Glutamatergic neuron (in vitro differentiated cells): ENCODE measurements at regions not wholly inside any gene's neighbourhood (a gene's known extent, or its start where the extent isn't known, plus 50 kb on each side); places are given as distances from the start of the nearest gene placed in this dataset.

Experiments used
- DNase-seq: peaks from one replicate; pipeline ENCODE4 v3.0.0; 2022
- H3K27ac Mint-ChIP-seq: one replicate; pipeline ENCODE4 v1.8.0; 2020; ENCODE audit warnings: mild to moderate bottlenecking, mixed read lengths, inconsistent platforms; ENCODE audit not compliant: unreplicated experiment
- H3K27me3 Mint-ChIP-seq: one replicate; pipeline ENCODE4 v1.8.0; 2020; ENCODE audit warnings: mild to moderate bottlenecking, moderate library complexity, mixed read lengths, inconsistent platforms; ENCODE audit not compliant: unreplicated experiment
- H3K36me3 Mint-ChIP-seq: one replicate; pipeline ENCODE4 v1.8.0; 2020; ENCODE audit warnings: mild to moderate bottlenecking, mixed read lengths, inconsistent platforms; ENCODE audit not compliant: unreplicated experiment
- H3K4me1 Mint-ChIP-seq: one replicate; pipeline ENCODE4 v1.8.0; 2020; ENCODE audit warnings: mild to moderate bottlenecking, low read depth, mixed read lengths, inconsistent platforms; ENCODE audit not compliant: unreplicated experiment
- H3K4me3 Mint-ChIP-seq: one replicate; pipeline ENCODE4 v1.8.0; 2020; ENCODE audit warnings: mild to moderate bottlenecking, mixed read lengths, inconsistent platforms; ENCODE audit not compliant: unreplicated experiment
- H3K9me3 Mint-ChIP-seq: one replicate; pipeline ENCODE4 v1.8.0; 2020; ENCODE audit warnings: mild to moderate bottlenecking, moderate library complexity, mixed read lengths, inconsistent platforms; ENCODE audit not compliant: unreplicated experiment
- TF ChIP-seq, protein P1 (sequence below): fragments of 200-600 bp; sonication (generic); IDR thresholded peaks from one replicate; pipeline ENCODE4 v1.5.0; 2021; ENCODE audit not compliant: partially characterized antibody, unreplicated experiment

DNA sequence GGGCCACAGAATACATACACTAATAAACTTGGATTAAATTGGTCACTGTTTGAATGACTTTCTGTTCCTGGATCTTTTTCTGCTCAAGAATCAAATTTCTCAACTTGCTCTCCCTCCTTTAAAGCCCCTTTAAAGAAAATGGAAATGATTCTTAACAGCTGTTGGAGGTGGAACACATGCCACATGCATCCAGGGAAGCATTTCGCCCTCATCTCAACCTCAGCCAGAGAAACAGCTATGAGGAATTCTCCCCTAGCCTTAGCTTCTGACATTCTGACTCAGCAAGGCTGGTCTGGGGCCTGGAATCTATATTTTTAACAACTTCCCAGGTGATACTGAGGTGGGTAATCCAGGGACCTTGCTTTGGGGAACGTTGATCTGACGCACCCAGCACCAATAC is 263.4 kb upstream of the ECI2 start:
- H3K36me3 Mint-ChIP-seq, result no peaks in the 10 kb centered on the region
- H3K27me3 Mint-ChIP-seq, result no peaks in the 10 kb centered on the region
- TF ChIP-seq, protein P1, sequence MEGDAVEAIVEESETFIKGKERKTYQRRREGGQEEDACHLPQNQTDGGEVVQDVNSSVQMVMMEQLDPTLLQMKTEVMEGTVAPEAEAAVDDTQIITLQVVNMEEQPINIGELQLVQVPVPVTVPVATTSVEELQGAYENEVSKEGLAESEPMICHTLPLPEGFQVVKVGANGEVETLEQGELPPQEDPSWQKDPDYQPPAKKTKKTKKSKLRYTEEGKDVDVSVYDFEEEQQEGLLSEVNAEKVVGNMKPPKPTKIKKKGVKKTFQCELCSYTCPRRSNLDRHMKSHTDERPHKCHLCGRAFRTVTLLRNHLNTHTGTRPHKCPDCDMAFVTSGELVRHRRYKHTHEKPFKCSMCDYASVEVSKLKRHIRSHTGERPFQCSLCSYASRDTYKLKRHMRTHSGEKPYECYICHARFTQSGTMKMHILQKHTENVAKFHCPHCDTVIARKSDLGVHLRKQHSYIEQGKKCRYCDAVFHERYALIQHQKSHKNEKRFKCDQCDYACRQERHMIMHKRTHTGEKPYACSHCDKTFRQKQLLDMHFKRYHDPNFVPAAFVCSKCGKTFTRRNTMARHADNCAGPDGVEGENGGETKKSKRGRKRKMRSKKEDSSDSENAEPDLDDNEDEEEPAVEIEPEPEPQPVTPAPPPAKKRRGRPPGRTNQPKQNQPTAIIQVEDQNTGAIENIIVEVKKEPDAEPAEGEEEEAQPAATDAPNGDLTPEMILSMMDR, result no peak
- no peak overlapping the region for H3K4me3 Mint-ChIP-seq
- H3K4me1 Mint-ChIP-seq, result peaks cover 8% of the 10 kb centered on the region
- H3K9me3 Mint-ChIP-seq, result no peaks in the 10 kb centered on the region
- H3K27ac Mint-ChIP-seq, result no peak overlapping the region
- no peak for DNase-seq

DNA sequence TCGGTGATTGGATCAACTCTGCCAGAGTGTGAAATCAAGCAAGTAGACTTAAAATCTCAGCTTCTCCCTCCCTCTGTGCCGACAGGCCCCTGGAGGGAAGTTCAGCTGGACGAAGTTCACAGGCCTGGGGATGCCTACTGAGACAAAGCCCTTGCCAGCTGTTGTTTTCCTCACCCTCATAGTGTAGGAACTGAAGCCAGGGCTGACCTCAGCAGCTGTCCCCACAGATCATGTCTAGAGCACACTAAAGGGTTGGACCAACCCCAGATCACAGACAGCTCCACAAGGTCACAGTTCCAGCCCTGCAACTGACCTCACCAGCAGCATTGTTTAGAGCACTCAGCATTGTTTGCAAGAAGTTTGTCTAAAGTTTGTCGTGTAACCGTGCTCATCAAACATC is 261.9 kb upstream of the ECI2 start:
- Mint-ChIP-seq H3K4me1 (peaks cover 8% of the 10 kb centered on the region), H3K4me3 (no peak overlapping the region), H3K27ac (no peak overlapping the region), H3K36me3 (no peaks in the 10 kb centered on the region), H3K27me3 (no peaks in the 10 kb centered on the region), H3K9me3 (no peaks in the 10 kb centered on the region)
- TF ChIP-seq, protein P1, result no peak
- no peak for DNase-seq

DNA sequence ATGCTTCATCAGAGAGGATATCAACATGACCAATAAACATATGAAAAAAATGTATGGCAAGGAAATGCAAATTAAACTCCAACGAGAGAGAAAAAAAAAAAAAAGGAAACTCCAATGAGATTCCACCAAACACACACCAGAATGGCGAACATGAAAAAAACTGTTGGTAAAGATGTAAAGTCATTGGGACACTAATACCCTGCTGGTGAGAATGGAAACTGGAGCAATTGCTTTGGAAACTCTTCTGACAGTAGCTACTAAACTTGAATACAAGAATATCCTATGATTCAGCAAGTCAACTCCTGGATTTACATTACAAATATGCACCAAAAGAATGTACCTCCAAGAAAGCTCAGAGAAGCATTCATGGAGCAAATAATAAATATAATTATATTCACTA is 260.7 kb upstream of the ECI2 start:
- no peak for DNase-seq
- no peaks in the 10 kb centered on the region for H3K9me3 Mint-ChIP-seq
- peaks cover 8% of the 10 kb centered on the region for H3K4me1 Mint-ChIP-seq
- no peak overlapping the region for H3K27ac Mint-ChIP-seq
- TF ChIP-seq, protein P1, result peak; percentile 23
- H3K36me3 Mint-ChIP-seq, result no peaks in the 10 kb centered on the region
- H3K4me3 Mint-ChIP-seq, result no peak overlapping the region
- no peaks in the 10 kb centered on the region for H3K27me3 Mint-ChIP-seq

DNA sequence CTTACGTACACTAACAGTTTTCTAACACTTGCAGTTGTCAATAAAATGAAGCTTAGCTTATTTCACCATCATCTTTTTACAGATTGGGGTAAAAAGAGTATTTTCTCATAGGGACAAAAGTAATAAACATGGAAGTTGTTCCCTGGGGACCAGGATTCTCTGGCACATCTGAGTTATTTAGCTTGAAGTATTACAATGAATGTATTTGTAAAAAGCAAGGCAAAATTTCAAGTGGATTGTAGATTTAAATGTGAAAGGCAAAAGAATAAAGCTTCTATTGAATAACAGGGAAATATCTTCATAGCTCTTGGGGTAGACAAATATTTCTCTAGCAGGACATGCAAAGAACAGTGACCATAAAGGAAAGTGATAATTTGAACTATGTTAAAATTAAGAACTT is 260.0 kb upstream of the ECI2 start:
- Mint-ChIP-seq H3K36me3 (no peaks in the 10 kb centered on the region), H3K27me3 (no peaks in the 10 kb centered on the region), H3K27ac (no peak overlapping the region), H3K4me1 (peaks cover 8% of the 10 kb centered on the region), H3K9me3 (no peaks in the 10 kb centered on the region), H3K4me3 (no peak overlapping the region)
- TF ChIP-seq, protein P1, result no peak
- no peak for DNase-seq

DNA sequence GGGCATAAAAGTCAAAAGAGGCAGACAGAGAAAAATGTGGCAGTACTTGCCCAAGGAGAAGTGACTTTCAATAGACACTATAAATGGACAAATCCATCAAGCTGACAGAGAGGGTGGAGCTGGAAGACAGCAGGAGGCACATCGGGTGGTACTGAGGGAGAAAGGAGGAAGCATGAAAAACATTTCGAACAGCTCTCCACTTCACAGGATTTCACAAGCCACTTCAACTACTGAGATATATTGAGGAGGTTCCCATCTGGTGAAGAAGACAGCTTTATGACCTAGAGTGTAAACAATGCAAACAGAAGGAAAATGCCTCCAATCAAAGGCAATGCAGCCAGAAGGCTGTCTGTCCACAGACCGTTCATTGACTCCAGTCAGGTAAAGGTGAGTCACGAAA is 259.4 kb upstream of the ECI2 start:
- Mint-ChIP-seq H3K4me1 (peaks cover 8% of the 10 kb centered on the region), H3K9me3 (no peaks in the 10 kb centered on the region), H3K36me3 (no peaks in the 10 kb centered on the region), H3K27ac (no peak overlapping the region), H3K27me3 (no peaks in the 10 kb centered on the region), H3K4me3 (no peak overlapping the region)
- DNase-seq, result no peak
- TF ChIP-seq, protein P1, result no peak
